GM23338 (cell line): ENCODE measurements at regions not wholly inside any gene's neighbourhood (a gene's known extent, or its start where the extent isn't known, plus 50 kb on each side); places are given as distances from the start of the nearest gene placed in this dataset.

Experiments
- ATAC-seq: fragments of 200-7000 bp; cut with Tn5 transposase; 3 replicates; pipeline ENCODE4 v1.9.1; 2020
- DNase-seq: peaks from one replicate; pipeline ENCODE4 v3.0.0-alpha.2; 2015; ENCODE audit warnings: low spot score
- H2AFZ ChIP-seq: fragments of 200-600 bp; sonication (generic); 2 replicates; pipeline ENCODE4 v1.8.0; 2016; ENCODE audit warnings: antibody characterized with exemption, mild to moderate bottlenecking, moderate library complexity
- H3F3A ChIP-seq: fragments of 200-600 bp; sonication (generic); replicated peaks from 2 replicates; pipeline ENCODE4 v1.8.0; 2017; ENCODE audit warnings: antibody characterized with exemption, mixed run types, low read depth
- H3K27ac ChIP-seq: fragments of 200-600 bp; sonication (generic); 2 replicates; pipeline ENCODE4 v1.6.1; 2016; ENCODE audit warnings: low read depth
- H3K27me3 ChIP-seq: fragments of 200-600 bp; sonication (generic); 2 replicates; pipeline ENCODE4 v1.8.0; 2016; ENCODE audit warnings: mild to moderate bottlenecking, mixed run types, moderate library complexity; ENCODE audit not compliant: insufficient read depth
- H3K36me3 ChIP-seq: fragments of 200-600 bp; sonication (generic); 2 replicates; pipeline ENCODE4 v1.8.0; 2016; ENCODE audit warnings: mild to moderate bottlenecking; ENCODE audit not compliant: insufficient read depth
- H3K4me1 ChIP-seq: fragments of 200-600 bp; sonication (generic); 2 replicates; pipeline ENCODE4 v1.8.0; 2016; ENCODE audit warnings: mild to moderate bottlenecking, moderate library complexity; ENCODE audit not compliant: insufficient read depth
- H3K4me2 ChIP-seq: fragments of 200-600 bp; sonication (generic); 2 replicates; pipeline ENCODE4 v1.7.1; 2017; ENCODE audit warnings: mixed run types
- H3K4me3 ChIP-seq: fragments of 200-600 bp; sonication (generic); 2 replicates; pipeline ENCODE4 v1.6.1; 2016; ENCODE audit warnings: mixed run types
- H3K79me2 ChIP-seq: fragments of 200-600 bp; sonication (generic); replicated peaks from 2 replicates; pipeline ENCODE4 v1.8.0; 2017; ENCODE audit warnings: mild to moderate bottlenecking; ENCODE audit not compliant: insufficient read depth
- H3K9me2 ChIP-seq: fragments of 200-600 bp; sonication (generic); 2 replicates; pipeline ENCODE4 v1.8.0; 2017; ENCODE audit not compliant: insufficient read depth
- H4K20me1 ChIP-seq: fragments of 200-600 bp; sonication (generic); replicated peaks from 2 replicates; pipeline ENCODE4 v1.8.0; 2017; ENCODE audit warnings: mild to moderate bottlenecking; ENCODE audit not compliant: insufficient read depth
- H3K27ac Mint-ChIP-seq: 2 replicates; pipeline ENCODE4 v1.8.0; 2020; ENCODE audit warnings: inconsistent platforms, mild to moderate bottlenecking, moderate library complexity, mixed read lengths
- H3K27me3 Mint-ChIP-seq: 3 replicates; pipeline ENCODE4 v1.8.0; 2022; ENCODE audit warnings: low read depth, mild to moderate bottlenecking, moderate library complexity, mixed read lengths, inconsistent platforms; ENCODE audit not compliant: insufficient read depth, poor library complexity
- H3K36me3 Mint-ChIP-seq: 3 replicates; pipeline ENCODE4 v1.8.0; 2021; ENCODE audit warnings: low read depth, mild to moderate bottlenecking, inconsistent platforms, moderate library complexity, mixed read lengths
- H3K4me1 Mint-ChIP-seq: 3 replicates; pipeline ENCODE4 v1.8.0; 2020; ENCODE audit warnings: mild to moderate bottlenecking, inconsistent platforms, mixed read lengths
- H3K4me3 Mint-ChIP-seq: 3 replicates; pipeline ENCODE4 v1.8.0; 2021; ENCODE audit warnings: moderate library complexity, mild to moderate bottlenecking, inconsistent platforms, mixed read lengths
- H3K9me3 Mint-ChIP-seq: 3 replicates; pipeline ENCODE4 v1.8.0; 2020; ENCODE audit warnings: moderate library complexity, mild to moderate bottlenecking, inconsistent platforms, mixed read lengths
- CREB1 ChIP-seq: fragments of 250-450 bp; sonication (Bioruptor Pico); IDR thresholded peaks from 2 replicates; pipeline ENCODE4 v1.5.0; 2020; ENCODE audit warnings: low read depth, mild to moderate bottlenecking, moderate library complexity
- ETS1 ChIP-seq: IDR thresholded peaks from 2 replicates; pipeline ENCODE4 v1.6.1; 2016; ENCODE audit warnings: antibody characterized with exemption
- EZH2 ChIP-seq: fragments of 200-600 bp; sonication (generic); IDR thresholded peaks from one replicate; pipeline ENCODE4 v1.8.0; 2017; ENCODE audit warnings: antibody characterized with exemption, mild to moderate bottlenecking, low read depth; ENCODE audit not compliant: unreplicated experiment
- EZH2phosphoT487 ChIP-seq: fragments of 200-600 bp; sonication (generic); IDR thresholded peaks from one replicate; pipeline ENCODE4 v1.8.1; 2018; ENCODE audit warnings: antibody characterized with exemption; ENCODE audit not compliant: unreplicated experiment
- JUNB ChIP-seq: IDR thresholded peaks from one replicate; pipeline ENCODE4 v1.6.1; 2016; ENCODE audit warnings: antibody characterized with exemption; ENCODE audit not compliant: unreplicated experiment
- NANOG ChIP-seq: IDR thresholded peaks from 2 replicates; pipeline ENCODE4 v1.6.1; 2016; ENCODE audit warnings: antibody characterized with exemption, borderline replicate concordance
- POLR2AphosphoS5 ChIP-seq: IDR thresholded peaks from 2 replicates; pipeline ENCODE4 v1.6.1; 2016; ENCODE audit warnings: antibody characterized with exemption, low read depth
- REST ChIP-seq: IDR thresholded peaks from one replicate; pipeline ENCODE4 v1.6.1; 2018; ENCODE audit warnings: antibody characterized with exemption; ENCODE audit not compliant: unreplicated experiment
- STAT1 ChIP-seq: IDR thresholded peaks from one replicate; pipeline ENCODE4 v1.6.1; 2016; ENCODE audit warnings: antibody characterized with exemption; ENCODE audit not compliant: unreplicated experiment
- ZNF114 ChIP-seq: fragments of 250-450 bp; sonication (Bioruptor Pico); IDR thresholded peaks from 2 replicates; pipeline ENCODE4 v1.5.0; 2020; ENCODE audit warnings: mild to moderate bottlenecking, moderate library complexity
- ZNF331 ChIP-seq: fragments of 250-450 bp; sonication (Bioruptor Pico); IDR thresholded peaks from 2 replicates; pipeline ENCODE4 v1.5.0; 2020; ENCODE audit warnings: low read depth, mild to moderate bottlenecking, moderate library complexity
- TF ChIP-seq, protein P1 (sequence below), 2 experiments: fragments of 200-600 bp in 1 of 2; sonication (generic) in 1 of 2; conservative IDR thresholded peaks; 2 replicates each; pipeline versions ENCODE4 v1.5.1 to v1.6.1; 2016 to 2017; ENCODE audit warnings: antibody characterized with exemption in 2 of 2, low read depth in 2 of 2, mild to moderate bottlenecking in 2 of 2, moderate library complexity in 1 of 2
- TF ChIP-seq, protein P2 (sequence below): fragments of 250-450 bp; sonication (Bioruptor Pico); IDR thresholded peaks from 2 replicates; pipeline ENCODE4 v1.5.0; 2020; ENCODE audit warnings: mild to moderate bottlenecking, moderate library complexity

- Mint-ChIP-seq H3K4me3 (no peak overlapping the region), H3K27ac (no peak overlapping the region), H3K4me1 (peaks cover 19% of the 10 kb centered on the region), H3K9me3 (no peaks in the 10 kb centered on the region; the same call in 2 of the 3 replicates), H3K36me3 (no peaks in the 10 kb centered on the region), H3K27me3 (no peaks in the 10 kb centered on the region)
- no peak overlapping the region for H3K4me3 ChIP-seq
- no peak overlapping the region for H3K4me2 ChIP-seq
- DNase-seq = no peak
- H3K27me3 ChIP-seq = no peaks in the 10 kb centered on the region
- no peak overlapping the region; the same call in 1 of the 2 replicates for H2AFZ ChIP-seq
- no peak for ATAC-seq
- H3K79me2 ChIP-seq = no peaks in the 10 kb centered on the region
- no peaks in the 10 kb centered on the region for H3K9me2 ChIP-seq
- no peak for TF ChIP-seq ETS1
- no peak for TF ChIP-seq JUNB
- no peak for TF ChIP-seq REST
- no peak for TF ChIP-seq EZH2phosphoT487
- TF ChIP-seq POLR2AphosphoS5 = no peak
- no peak for TF ChIP-seq STAT1
- no peak for TF ChIP-seq NANOG
- TF ChIP-seq, protein P1, sequence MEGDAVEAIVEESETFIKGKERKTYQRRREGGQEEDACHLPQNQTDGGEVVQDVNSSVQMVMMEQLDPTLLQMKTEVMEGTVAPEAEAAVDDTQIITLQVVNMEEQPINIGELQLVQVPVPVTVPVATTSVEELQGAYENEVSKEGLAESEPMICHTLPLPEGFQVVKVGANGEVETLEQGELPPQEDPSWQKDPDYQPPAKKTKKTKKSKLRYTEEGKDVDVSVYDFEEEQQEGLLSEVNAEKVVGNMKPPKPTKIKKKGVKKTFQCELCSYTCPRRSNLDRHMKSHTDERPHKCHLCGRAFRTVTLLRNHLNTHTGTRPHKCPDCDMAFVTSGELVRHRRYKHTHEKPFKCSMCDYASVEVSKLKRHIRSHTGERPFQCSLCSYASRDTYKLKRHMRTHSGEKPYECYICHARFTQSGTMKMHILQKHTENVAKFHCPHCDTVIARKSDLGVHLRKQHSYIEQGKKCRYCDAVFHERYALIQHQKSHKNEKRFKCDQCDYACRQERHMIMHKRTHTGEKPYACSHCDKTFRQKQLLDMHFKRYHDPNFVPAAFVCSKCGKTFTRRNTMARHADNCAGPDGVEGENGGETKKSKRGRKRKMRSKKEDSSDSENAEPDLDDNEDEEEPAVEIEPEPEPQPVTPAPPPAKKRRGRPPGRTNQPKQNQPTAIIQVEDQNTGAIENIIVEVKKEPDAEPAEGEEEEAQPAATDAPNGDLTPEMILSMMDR (conservative IDR thresholded peaks at IDR 0.05; ENCODE audit: low read depth in 2 of 2) = no peak
- TF ChIP-seq, protein P2, sequence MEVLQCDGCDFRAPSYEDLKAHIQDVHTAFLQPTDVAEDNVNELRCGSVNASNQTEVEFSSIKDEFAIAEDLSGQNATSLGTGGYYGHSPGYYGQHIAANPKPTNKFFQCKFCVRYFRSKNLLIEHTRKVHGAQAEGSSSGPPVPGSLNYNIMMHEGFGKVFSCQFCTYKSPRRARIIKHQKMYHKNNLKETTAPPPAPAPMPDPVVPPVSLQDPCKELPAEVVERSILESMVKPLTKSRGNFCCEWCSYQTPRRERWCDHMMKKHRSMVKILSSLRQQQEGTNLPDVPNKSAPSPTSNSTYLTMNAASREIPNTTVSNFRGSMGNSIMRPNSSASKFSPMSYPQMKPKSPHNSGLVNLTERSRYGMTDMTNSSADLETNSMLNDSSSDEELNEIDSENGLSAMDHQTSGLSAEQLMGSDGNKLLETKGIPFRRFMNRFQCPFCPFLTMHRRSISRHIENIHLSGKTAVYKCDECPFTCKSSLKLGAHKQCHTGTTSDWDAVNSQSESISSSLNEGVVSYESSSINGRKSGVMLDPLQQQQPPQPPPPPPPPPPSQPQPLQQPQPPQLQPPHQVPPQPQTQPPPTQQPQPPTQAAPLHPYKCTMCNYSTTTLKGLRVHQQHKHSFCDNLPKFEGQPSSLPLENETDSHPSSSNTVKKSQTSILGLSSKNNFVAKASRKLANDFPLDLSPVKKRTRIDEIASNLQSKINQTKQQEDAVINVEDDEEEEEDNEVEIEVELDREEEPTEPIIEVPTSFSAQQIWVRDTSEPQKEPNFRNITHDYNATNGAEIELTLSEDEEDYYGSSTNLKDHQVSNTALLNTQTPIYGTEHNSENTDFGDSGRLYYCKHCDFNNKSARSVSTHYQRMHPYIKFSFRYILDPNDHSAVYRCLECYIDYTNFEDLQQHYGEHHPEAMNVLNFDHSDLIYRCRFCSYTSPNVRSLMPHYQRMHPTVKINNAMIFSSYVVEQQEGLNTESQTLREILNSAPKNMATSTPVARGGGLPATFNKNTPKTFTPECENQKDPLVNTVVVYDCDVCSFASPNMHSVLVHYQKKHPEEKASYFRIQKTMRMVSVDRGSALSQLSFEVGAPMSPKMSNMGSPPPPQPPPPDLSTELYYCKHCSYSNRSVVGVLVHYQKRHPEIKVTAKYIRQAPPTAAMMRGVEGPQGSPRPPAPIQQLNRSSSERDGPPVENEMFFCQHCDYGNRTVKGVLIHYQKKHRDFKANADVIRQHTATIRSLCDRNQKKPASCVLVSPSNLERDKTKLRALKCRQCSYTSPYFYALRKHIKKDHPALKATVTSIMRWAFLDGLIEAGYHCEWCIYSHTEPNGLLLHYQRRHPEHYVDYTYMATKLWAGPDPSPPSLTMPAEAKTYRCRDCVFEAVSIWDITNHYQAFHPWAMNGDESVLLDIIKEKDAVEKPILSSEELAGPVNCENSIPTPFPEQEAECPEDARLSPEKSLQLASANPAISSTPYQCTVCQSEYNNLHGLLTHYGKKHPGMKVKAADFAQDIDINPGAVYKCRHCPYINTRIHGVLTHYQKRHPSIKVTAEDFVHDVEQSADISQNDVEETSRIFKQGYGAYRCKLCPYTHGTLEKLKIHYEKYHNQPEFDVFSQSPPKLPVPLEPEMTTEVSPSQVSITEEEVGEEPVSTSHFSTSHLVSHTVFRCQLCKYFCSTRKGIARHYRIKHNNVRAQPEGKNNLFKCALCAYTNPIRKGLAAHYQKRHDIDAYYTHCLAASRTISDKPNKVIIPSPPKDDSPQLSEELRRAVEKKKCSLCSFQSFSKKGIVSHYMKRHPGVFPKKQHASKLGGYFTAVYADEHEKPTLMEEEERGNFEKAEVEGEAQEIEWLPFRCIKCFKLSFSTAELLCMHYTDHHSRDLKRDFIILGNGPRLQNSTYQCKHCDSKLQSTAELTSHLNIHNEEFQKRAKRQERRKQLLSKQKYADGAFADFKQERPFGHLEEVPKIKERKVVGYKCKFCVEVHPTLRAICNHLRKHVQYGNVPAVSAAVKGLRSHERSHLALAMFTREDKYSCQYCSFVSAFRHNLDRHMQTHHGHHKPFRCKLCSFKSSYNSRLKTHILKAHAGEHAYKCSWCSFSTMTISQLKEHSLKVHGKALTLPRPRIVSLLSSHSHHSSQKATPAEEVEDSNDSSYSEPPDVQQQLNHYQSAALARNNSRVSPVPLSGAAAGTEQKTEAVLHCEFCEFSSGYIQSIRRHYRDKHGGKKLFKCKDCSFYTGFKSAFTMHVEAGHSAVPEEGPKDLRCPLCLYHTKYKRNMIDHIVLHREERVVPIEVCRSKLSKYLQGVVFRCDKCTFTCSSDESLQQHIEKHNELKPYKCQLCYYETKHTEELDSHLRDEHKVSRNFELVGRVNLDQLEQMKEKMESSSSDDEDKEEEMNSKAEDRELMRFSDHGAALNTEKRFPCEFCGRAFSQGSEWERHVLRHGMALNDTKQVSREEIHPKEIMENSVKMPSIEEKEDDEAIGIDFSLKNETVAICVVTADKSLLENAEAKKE (CRISPR knock-in tag) = no peak
- TF ChIP-seq CREB1 (CRISPR knock-in tag) = no peak
- TF ChIP-seq ZNF331 (CRISPR knock-in tag) = no peak
- no peak for TF ChIP-seq EZH2
- TF ChIP-seq ZNF114 = no peak
- peaks cover 9% of the 10 kb centered on the region; the same call in 1 of the 2 replicates for H3K4me1 ChIP-seq
- no peaks in the 10 kb centered on the region for H3K36me3 ChIP-seq
- H3F3A ChIP-seq = no peaks in the 10 kb centered on the region
- H4K20me1 ChIP-seq = no peaks in the 10 kb centered on the region
- no peak overlapping the region for H3K27ac ChIP-seq
Measured at GRCh38 chr6:130613176-130613575, 214.0 kb upstream of the SMLR1 start.
